Gastroesophageal sphincter (tissue), 3 donors: ENCODE measurements at regions not wholly inside any gene's neighbourhood (a gene's known extent, or its start where the extent isn't known, plus 50 kb on each side); places are given as distances from the start of the nearest gene placed in this dataset.

Source experiments
- CTCF ChIP-seq, 4 experiments: fragments of 200-600 bp in 2 of 4; fragments of 450-650 bp in 2 of 4; sonication (generic) in 1 of 4; IDR thresholded peaks; one replicate each; pipeline ENCODE4 v1.5.1; 2017 to 2019; ENCODE audit warnings: antibody characterized with exemption in 4 of 4, mild to moderate bottlenecking in 2 of 4, moderate library complexity in 2 of 4
- POLR2A ChIP-seq, 2 donors: fragments of 450-650 bp; IDR thresholded peaks; one replicate each; pipeline ENCODE4 v1.6.1; 2017; ENCODE audit warnings: antibody characterized with exemption in 2 of 2, mild to moderate bottlenecking in 2 of 2, moderate library complexity in 1 of 2

DNA sequence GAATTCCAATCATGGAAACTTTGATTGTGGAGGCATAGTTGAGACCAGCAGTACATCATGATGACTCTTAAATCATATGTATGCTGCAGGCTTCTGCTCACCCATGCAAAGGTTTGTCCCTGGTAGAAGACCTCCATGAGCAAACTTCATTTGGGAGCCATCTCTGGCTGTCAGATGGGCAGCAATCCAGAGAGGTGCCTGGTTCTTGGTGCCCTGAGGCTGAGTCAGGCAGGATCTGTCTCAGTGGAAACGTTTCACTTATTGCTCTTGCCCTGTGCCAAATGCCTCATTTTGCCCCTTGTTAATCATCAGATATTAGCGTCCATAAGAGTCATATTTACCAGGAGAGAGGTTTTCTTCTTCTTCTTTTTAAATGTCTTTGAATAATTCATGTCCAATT, 151.5 kb upstream of the CELF4 start:
- TF ChIP-seq CTCF (IDR thresholded peaks at IDR 0.05) (no peak), POLR2A (IDR thresholded peaks at IDR 0.05) (no peak)
